ENCODE measurements at regions not wholly inside any gene's neighbourhood (a gene's known extent, or its start where the extent isn't known, plus 50 kb on each side); places are given as distances from the start of the nearest gene placed in this dataset.

DNA sequence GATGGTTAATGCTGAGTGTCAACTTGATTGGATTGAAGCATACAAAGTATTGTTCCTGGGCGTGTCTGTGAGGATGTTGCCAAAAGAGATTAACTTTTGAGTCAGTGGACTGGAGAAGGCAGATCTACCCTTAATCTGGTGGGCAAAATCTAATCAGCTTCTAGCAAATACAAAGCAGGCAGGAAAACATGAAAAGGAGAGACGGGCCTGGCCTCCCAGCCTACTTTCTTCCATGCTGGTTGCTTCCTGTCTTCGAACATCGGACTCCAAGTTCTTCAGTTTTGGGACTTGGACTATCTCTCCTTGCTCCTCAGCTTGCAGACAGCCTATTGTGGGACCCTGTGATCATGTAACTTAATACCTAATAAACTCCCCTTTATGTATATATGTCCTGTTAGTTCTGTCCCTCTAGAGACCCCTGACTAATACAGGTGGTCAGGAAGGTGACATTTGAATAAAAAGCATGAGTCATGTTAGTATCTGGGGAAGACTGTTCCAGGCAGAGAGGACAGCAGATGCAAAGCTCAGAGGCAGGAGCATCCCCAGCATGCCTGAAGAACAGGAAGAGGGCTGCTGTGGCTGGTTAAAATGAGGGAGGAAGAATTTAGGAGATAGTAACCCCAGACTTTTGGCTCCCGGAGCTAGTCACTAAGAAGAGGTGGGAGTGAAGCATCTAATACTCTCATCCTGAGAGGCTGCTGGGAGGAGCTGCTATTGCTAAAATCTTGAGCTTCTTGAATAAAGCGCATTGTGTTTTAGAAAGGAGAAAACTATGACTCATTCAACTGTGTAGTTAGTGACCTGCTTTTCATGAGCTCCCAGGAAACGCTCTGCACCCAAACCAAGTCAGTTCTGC lies 207.4 kb upstream of the HES1 start:
- TF ChIP-seq, protein P1, sequence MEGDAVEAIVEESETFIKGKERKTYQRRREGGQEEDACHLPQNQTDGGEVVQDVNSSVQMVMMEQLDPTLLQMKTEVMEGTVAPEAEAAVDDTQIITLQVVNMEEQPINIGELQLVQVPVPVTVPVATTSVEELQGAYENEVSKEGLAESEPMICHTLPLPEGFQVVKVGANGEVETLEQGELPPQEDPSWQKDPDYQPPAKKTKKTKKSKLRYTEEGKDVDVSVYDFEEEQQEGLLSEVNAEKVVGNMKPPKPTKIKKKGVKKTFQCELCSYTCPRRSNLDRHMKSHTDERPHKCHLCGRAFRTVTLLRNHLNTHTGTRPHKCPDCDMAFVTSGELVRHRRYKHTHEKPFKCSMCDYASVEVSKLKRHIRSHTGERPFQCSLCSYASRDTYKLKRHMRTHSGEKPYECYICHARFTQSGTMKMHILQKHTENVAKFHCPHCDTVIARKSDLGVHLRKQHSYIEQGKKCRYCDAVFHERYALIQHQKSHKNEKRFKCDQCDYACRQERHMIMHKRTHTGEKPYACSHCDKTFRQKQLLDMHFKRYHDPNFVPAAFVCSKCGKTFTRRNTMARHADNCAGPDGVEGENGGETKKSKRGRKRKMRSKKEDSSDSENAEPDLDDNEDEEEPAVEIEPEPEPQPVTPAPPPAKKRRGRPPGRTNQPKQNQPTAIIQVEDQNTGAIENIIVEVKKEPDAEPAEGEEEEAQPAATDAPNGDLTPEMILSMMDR (conservative IDR thresholded peaks at IDR 0.05; ENCODE audit: low read length), result no peak
- no peak for TF ChIP-seq EZH2phosphoT487 (IDR thresholded peaks at IDR 0.05; ENCODE audit: borderline replicate concordance)
